NCI-H748 (cell line): ENCODE measurements at regions not wholly inside any gene's neighbourhood (a gene's known extent, or its start where the extent isn't known, plus 50 kb on each side); places are given as distances from the start of the nearest gene placed in this dataset.
A peak's percentile ranks its signal among the peaks of the same experiment; 100 is the strongest.

Experiments used
- DNase-seq: peaks from one replicate; lab custom pipeline; 2025; ENCODE audit not compliant: unreplicated experiment; lab: John Stamatoyannopoulos, UW

DNA sequence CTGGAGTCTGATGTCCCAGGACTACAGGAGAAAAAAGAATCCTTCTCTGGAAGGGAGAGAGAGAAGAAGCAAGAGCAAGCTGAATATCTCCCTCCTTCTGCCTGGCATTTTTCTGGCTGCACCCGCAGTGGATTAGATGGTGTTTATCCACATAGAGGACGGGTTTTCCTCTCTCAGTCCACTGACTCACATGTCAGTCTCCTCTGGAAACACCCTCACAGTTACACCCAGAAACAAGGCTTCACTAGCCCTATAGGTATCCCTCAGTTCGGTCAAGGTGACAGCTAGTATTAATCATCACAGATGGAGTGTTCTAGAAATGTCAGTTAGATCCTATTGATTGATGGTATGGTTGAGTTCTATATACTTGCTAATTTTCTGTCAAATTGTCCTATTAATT lies 87.9 kb downstream of the RHOU start:
- DNase-seq: no peak

DNA sequence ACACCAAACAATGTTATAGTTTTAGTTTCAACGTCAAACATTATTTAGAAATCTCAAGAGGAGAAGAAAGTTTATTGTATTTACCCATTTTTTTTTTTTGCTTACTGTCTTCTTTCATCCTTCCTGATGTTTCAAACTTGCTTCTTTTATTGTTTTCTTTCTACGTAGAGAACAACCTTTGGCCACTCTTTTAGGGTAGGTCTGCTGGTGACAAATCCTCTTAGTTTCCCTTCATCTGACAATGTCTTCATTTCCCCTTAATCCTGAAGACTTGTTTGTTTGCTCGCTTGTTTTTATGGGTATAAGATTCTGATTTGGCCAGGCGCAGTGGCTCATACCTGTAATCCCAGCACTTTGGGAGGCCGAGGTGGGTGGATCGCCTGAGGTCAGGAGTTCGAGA lies 89.1 kb downstream of the RHOU start:
- no peak for DNase-seq

DNA sequence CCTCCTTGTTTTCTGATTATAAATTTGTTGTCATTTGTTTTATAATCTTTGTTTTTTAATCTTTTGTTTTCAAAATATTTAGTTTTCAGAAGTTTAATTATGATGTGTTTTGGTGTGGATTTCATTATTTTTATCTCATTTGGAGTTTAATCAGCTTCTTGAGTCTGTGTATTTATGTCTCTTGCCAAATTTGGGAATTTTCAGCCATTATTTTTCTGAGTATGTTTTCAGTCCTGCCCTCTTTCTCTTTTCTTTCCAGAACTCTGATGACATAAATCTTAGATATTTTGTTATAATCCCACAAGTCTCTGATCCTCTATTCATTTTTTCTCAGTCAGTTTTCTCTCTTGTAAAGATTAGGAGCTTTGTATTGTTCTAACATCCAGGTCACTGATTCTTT lies 89.8 kb downstream of the RHOU start:
- no peak for DNase-seq

DNA sequence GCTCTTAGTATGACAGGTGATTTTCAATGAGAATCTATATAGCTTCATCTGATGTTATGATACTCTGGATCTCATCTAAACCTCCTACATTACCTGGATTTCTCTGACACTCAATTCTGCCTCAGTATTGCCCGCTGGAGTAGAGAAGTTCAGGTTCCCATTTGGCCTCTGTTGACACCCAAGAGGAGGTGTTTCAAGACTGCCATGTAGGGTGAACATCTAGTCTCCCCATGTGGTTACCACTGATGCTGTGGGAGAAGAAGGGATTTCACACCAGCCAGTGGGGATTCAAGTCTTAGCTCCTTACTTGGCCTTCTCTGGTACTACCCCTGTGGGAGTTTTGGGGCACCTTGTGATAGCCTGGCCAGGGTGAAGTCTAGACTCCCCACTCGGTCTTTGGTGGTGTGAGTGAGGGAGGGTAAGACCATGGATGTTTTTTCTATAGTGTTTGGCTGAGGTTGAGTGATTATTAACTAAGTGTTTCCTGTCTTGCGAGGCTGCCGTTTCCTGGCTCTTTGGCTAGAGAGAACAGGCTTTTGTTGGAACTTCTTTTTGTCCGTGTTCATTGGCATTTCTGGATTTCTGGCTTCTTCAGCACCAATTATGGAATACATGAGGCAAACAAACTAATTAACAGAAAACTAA lies 90.7 kb downstream of the RHOU start:
- no peak for DNase-seq

DNA sequence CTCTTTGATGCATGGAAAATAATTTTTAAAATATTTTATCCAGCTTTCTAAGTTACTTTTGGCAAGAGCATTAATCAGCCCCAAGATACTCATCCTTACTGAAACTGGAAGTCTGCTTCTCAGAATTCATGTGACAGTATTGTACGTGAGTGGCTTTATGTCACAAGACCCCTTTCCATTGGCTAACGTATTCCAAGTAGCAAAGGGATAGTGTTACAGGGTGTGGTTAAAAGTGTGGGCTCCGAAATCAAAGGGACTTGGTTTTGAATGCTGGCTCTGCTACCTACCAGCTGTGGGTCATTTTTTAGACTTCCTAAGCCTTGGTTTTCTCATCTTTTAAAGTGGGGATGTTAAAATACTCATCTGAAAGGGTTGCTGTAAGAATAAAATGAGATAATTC lies 91.7 kb downstream of the RHOU start:
- DNase-seq: peak; percentile 54

DNA sequence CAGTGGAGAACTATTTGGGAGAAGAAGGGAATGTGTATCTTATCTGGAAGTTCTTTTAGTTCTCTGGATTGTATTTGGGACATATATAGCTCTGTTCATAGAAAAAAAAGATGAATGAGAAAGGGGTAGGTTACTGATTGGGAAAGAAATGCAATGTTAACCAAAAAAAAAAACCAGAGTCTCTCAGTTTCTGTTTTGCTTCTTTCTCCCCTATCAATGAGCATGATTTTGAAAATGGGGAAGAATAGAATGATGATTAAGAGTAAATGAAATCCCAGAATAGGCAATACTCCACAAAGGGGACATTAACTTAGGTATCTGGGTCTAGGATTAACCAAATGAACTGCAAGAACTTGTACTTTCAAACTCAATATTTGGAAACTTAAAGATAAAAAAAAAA lies 92.9 kb downstream of the RHOU start:
- DNase-seq: no peak

DNA sequence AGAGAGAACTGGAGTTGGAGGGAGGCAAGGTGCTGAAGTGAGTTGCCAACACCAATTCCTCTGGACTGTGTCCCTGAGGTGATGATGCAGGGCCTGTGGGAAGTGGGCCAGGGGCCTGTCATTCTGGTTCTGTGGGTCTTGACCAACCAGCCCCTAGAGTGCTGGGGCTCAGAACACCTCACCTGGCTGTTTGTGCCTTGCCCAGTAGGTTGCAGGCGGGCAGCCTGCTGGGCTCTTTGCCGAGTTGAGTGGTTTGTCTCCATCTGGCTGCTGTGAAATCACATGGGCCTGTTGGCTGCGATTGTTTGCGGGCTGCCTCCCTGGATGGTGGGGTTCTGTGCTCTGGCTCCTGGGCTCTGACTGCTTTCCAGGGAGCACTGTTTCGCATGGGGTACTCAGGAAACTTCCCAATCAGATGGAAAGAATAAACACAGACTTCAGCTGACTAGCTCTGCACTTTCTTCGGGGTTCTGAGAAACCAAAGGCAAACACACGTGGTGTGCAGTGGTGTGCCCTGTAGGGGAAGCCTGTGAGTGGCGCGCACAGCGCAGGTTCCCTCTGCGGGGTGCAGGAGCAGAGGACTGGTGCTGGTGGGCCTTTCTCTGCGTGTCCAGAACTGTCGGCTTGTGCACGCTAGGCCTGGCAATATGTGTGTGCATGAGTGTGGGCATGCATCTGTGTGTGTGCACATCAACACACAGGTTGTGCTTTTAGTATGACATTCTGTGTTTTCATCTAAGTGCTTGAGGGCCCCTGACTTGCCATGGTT lies 95.1 kb downstream of the RHOU start:
- no peak for DNase-seq

DNA sequence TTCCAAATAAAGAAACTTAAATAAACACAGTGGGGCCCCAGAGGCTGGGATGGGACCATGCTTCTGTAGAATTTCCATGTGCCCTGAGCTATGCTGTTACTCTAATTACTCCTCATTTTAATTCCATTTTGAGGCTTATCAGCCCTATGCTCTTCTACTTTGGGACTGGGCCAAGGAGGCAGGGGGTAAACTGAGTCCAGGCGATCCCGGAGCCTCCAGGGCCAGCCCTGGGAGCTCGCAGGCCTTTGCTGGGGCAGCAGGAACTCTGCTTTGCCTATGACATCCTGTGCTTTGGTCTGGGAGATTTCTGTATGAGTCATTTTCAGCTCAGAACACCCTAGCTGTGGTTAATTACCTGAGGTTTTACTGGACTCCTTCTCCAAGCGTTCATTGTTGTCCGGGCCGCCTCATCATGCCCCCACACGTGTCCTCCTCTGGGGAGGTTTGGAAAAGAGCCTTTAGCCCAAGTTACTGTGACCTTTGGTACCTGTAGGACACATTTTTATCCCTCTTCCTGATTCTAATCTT lies 95.7 kb downstream of the RHOU start:
- no peak for DNase-seq

DNA sequence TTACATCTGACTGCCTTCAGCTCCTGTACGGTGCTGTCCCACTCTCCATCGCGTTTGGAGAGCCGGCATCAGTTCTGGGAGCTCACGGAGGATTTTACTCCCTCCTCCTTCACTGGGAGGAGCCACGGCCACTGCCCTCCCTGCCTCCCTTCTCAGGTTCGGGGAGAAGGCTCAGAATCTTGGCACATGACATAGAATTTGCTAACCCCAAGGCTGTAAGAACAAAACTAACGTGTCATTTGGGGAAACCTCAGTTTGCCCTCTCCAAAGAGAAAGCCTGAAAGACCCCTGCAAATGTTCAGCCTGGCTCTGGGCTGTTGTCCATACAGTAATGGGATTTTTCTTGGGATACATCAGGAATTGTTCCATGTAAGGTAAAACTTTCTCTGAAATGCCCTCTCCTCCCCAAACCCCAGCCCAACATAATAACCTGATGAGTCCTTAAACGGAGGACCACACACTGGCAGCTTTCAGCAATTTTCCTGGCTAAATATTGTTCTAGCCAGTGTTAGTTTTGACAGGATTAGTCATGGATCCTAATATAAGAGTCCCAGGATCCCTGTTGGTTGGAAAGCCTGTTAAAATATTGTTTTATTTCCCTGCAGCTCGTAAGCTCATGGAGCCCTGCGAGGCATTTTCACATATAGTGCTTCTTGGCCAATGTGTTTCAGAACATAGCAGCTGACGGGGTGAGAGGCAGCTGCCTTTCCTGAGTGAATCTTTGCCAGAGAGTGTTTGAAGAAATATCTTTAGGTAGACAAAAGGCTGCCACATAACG lies 98.8 kb downstream of the RHOU start:
- no peak for DNase-seq

DNA sequence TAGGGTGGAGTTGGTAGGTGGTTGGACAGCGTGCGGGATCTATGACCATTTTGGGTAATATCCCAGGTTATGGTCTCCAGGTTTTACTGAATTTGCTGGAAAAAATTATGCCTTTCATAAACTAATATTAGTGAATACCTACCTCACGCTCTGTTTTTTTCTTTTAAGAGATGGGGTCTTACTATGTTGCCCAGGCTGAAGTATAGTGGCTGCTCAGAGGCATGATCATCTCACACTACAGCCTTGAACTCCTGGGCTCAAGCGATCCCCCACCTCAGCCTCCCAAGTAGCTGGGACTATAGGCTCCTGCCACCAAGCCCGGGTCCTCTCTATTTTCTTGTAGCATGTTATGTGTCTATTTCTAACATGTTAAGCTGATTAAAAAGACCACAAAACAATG lies 100.2 kb downstream of the RHOU start:
- DNase-seq: no peak

DNA sequence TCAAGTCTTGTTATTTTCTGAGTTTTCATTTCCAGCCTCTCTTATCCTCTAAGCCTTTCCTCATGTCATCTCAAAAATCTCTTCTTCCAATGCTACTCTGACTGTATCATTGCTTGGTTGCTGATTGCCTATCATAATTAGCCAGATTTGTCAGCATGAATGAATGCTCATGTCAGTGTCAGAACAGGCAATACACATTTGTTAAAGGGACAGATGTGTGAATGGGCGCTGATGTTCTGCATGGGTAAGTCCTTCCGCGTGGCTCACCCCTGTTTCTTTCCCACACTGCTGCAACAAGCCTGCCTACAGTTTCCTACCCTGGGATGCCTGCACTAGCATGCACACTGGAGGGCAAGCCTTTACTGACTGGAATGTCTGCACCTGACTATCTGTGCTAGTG lies 100.6 kb downstream of the RHOU start:
- no peak for DNase-seq

DNA sequence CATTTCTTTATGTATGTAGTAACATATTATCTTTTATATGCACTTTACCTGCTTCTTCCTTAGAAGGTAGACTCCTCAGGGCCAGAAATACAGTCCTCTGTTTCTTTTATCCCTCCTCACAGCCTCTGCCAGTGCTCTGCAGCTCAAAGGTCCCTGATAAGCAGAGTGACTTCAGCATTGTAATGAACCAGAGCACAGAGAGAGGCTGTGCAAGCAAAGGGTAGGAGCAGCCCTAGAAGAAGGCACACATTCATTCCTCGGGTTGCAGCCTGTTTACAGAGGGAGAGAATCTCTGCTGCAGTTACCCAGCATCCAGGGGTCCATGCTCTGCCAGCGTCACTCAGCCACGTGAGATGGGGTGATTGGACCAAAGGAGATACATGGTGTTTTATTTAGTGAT lies 101.1 kb downstream of the RHOU start:
- DNase-seq: no peak

DNA sequence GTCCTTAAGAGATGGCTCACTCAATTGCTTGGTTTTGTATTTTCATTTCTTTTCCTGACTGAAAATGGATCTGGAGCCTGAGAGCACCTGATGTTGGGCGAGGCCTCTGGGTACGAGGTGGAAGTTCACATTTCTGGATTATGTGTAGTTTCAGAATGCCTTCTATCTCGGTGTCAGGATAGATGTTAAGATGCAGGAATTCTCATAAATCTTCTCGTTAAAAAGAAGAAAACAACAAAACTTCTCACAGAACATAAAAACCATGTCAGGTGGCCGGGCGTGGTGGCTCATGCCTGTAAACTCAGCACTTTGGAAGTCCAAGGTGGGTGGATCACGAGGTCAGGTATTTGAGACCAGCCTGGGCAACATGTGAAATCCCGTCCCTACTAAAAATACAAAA lies 101.8 kb downstream of the RHOU start:
- no peak for DNase-seq

DNA sequence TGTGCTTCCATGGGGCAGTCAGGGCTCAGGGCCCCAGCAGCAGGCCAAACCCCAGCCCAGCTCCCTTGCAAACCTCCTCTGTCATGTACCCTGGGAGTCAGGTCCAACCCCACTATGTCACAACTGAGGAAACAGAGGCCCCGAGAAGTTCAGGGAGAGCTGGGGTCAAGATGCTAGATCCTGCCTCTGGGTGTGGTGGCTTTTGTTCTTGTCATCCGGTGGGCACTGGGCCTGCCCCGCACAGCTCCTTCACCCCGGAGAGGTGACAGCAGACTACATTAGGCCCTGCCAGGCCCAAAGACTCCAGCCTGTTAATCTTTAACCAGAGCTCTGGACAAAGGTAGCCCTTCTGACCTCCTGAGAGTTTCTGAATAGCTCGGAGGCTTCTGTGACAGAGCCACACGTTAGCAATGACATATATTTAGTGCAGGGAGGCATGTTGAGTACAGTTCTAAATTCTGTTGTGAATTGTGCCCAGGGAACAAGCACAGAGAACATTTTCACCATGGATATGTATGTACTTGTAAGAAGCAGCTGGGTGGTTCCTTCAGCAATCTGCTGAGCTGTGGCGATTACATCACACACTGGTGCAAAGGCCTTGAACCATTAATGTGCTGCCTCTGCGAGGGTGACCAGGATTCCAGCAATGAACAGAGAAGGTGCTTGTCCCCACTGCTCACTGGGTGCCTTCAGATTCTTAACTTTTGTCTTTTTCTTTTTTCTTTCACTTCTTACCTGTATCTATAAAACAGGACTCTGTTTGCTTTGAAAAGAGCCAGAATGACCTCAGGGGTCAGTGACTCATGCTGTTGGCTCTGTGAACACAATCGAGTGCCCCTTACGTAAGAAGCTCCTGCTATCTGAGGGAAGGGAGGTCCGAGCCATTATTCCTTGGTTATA lies 102.8 kb downstream of the RHOU start:
- DNase-seq: peak; percentile 34

DNA sequence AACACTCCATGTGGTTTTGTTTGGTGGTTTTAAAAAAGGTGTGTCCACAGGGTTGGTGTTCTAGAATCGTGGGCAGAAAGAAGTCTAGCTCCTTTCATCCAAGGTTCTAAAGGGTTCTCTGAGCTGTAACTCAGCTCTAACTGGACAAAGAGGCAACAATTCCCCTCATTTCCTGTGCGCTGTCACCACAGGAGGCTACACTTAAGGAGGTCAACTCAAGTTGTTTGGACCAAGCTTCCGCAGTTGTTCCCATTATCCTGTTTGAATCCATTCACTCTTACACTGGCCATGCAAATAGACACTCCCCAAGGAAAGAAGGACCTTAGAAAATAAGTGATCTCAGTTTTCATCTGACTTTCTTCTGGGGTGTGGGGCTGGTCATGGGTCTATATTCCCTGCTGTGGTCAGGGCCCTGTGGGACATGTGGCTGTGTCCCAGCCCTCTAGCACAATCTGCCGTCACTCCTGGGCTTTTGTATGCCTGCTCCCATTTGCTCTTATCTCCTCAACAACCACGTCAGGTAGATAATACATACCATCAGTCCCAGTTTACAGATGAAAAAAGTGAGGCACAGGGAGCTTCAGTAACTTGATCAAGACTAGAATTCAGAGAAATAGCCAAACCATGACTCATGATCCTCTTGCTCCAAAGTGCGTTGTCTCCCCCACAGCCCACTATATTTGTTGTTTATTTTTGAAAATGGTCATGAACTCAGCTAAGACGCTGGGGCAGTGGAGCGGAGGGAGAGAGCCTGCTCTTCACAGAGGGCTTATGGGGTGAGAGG lies 103.6 kb downstream of the RHOU start:
- no peak for DNase-seq

DNA sequence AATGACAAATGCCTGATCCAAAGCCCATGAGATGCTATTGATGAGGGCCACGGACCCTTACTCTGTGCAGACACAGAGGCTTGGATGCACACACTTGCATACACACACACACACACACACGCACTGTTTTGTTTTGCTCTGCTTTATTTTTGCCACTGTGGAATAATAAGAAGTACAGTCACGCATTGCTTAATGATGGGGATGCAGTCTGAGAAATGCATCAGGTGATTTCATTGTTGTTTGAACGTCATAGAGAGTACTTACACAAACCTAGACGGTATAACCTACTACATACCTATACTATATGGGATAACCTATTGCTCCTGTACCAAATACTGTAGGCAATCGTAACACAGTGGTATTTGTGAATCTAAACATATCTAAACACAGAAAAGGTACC lies 104.4 kb downstream of the RHOU start:
- DNase-seq: no peak

DNA sequence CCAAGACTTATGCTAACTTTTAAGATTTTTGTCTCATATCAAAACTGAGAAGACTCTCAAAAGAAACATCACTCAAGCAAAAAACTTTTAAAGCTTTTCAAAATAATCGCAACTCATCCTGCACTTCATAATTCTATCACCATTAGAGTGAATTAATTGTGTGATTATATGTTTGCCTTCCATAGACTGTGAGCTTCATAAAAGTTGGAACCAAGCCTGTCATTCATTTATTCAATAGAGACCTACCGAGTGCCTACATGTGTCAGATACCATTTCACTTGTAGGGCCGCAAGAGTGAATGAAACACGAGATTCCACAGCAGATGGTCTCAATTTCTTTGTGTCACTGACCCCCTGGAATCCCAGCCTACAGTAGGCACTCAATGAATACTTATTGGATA lies 106.4 kb downstream of the RHOU start:
- no peak for DNase-seq

DNA sequence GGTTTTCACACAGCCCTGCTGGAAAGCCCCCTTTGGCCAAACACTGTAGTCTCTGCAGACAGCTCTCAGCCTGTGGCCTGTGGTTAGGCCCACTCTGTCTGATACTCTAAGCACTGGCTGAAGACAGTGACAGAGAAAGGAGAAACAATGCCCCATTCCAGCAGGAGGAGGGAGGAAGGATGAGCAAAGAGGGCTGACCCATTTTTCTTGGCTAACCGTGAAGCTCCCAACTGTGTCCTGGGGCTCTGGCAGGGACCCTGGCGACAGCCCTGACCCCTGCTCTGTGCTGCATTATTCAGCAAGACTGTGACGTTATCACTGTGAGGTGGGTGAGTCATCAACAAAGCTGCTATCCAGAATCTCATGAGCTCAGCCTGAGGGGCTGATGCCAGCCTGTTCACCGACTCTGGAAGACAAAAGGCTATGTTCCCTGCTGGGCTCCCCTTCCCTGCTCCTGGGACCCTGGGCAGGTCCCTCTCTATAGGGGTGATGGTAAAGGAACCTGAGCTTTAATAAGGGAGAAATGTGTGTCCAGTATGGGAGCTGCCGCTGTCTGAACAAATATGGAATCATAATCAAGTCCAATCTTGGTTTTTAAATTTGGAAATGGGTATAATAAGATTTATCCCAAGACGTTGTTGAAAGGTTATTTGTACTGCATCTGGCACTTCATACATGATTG lies 107.0 kb downstream of the RHOU start:
- DNase-seq: no peak

DNA sequence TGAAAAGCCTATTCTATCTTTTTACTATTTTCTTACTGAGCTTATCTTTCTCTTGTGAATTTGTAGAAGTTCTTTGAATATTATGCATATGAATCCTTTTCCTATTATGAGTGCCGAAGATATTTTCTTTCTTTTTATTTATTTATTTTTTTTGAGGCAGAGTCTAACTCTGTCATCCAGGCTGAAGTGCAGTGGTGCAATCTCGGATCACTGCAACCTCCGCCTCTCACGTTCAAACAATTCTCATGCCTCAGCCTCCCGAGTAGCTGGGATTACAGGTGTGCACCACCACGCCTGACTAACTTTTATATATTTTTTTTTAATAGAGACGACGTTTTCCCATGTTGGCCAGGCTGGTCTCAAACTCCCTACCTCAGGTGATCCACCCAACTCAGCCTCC lies 109.8 kb downstream of the RHOU start:
- no peak for DNase-seq

DNA sequence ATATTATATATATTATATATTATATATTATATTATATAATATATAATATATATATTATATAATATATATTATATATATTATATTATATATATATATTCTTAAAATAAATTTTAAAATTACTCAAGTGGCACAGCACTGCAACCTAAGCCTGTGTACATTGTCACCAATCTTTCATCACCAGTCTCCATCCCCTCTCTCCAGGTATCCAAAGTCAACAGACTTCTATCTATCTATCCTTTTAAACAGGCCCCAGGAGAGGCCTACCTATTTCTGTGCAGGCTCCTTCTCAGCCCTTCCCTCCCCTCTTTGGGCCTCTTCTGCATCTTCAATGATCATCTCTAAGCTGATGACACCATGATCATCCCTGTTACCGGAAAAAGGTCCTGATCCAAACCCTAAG lies 111.7 kb downstream of the RHOU start:
- DNase-seq: no peak
